ENCODE measurements at regions not wholly inside any gene's neighbourhood (a gene's known extent, or its start where the extent isn't known, plus 50 kb on each side); places are given as distances from the start of the nearest gene placed in this dataset.

DNA sequence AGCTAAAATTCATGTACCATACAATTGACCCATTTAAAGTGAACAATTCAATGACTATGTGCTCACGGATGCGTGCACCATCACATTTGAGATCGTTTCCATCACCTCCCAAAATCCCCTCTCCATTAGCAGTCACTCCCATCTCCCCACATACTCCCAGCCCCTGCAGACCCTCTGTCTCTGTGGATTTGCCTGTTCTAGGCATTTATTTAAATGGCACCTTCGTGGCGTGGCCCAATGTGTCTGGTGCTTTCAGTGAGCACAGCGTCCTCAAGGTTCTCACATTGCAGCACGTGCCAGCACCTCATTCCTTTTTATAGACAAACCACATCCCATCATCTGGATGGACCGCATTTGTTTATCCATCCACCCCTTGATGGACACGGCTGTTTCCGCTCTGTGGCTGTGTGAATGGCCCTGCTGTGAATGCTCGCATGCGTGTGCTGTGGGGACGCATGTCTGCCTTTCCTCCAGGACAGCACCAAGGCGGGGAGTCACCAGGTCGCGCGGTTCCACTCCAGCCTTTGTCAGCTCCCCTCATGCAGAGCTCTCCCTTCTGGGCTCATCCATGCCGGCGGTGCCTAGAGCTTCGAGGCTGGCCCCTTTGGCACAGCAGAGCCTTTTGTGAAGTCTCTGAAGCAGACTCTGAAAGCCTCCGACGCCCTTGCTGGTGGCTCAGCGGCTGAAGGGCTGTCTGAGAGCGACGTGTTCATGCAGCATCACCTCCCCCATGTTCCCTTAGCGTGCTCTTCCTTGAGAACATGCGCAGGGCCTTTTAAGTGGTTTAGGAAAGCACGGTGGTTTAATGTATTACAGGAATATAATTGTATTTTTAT, 184.4 kb downstream of the KIF26A start:
- TF ChIP-seq CTCF (IDR thresholded peaks at IDR 0.05; ENCODE audit: borderline replicate concordance, extremely low read depth, low read length, poor library complexity, severe bottlenecking) (no peak), EZH2 (IDR thresholded peaks at IDR 0.05; ENCODE audit: borderline replicate concordance, low read depth, low read length, severe bottlenecking) (no peak)
